HG03108 (cell line): ENCODE measurements at regions not wholly inside any gene's neighbourhood (a gene's known extent, or its start where the extent isn't known, plus 50 kb on each side); places are given as distances from the start of the nearest gene placed in this dataset.
A peak's percentile ranks its signal among the peaks of the same experiment; 100 is the strongest.
"Not testable (repeated sequence)": the region's sequence is repeated elsewhere in the genome, so short reads cannot be mapped to it uniquely, and the experiment has no call there.

Experiments
- ATAC-seq: cut with Tn5 transposase; IDR thresholded peaks from one replicate; pipeline ENCODE4 v1.9.1; 2021; ENCODE audit warnings: moderate library complexity; ENCODE audit not compliant: unreplicated experiment

DNA sequence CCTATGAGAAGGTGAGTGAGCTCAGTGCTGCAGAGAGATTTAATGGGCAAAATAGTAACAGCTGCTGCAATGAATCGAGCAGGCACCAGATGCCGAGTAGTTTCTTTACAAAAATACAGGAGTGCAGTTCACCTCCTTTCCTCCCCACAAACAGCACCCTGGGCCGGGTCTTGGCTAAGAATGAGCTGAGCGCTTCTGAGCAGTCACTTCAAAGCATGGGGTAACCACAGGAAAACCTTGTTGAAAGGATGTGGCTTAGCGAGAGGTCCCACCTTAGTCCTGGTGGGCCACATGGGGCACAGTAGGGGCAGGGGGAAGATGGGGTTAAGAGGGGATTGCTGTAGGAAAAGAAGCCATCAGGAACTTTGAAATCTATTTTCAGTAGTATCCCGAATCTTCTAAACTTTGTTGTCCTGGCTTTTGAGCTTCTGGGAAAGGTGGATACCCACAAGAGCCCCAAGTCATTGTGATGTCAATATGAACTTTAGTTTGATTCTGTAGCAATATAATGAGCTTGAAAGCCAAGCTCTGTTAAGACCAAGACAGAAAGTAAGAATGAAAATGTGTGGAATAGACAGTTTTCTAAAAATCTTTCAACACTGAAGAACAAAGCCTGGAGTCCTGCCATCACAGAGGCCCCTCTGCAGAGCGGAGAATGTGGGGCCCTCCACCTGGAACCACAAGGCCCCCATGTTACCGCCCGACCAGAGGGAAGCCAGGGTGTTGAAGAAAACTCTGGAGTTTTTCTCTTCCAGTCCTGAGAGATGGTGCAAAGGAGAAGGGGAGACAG is 101.0 kb upstream of the ZNF236 start:
- no peak for ATAC-seq

DNA sequence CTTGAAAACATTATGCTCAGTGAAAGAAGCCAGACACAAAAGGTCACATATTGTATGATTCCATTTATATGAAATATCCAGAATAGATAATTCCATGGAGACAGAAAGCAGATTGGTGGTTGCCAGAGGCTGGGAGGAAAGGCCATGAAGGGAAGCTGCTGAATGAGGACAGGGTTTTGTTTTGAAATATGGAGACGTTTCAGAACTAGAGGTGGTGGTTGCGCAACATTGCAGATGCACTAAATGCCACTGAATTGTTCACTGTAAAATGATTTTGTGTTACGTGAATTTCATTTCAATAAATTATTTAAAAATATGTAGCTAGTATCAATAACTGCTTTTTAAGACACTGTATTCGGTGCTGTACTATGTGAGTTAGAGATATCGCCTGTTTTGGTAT is 101.7 kb upstream of the ZNF236 start:
- no peak for ATAC-seq

DNA sequence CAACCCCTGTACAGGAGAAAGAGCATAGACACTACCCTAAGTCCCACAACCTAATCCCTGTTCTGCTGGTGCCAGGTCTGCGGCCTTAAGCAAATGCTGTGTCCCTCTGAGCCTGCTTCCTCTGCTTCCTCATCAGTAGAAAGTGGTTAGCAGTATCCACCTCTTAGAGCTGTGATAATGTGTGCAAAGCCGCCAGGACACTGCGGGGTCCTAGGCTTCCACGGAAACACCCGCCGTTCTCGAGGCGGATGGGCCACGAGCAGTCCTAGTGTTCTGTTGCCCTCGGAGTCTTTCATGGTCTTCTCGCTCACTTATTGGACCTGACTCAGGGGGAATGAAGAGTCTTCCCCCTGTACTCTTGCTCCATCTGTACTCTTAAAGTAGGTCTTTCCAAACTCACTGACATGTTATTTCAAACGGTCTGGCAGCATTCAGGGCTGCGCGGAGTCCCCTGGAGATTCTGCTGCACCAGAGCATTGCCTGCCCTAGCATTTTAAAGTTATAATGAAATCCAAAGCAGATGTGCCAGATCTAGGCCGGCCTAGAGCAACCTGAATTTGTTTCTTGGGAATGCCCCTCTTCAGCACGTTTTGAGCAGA is 107.2 kb upstream of the ZNF236 start:
- ATAC-seq: no peak

DNA sequence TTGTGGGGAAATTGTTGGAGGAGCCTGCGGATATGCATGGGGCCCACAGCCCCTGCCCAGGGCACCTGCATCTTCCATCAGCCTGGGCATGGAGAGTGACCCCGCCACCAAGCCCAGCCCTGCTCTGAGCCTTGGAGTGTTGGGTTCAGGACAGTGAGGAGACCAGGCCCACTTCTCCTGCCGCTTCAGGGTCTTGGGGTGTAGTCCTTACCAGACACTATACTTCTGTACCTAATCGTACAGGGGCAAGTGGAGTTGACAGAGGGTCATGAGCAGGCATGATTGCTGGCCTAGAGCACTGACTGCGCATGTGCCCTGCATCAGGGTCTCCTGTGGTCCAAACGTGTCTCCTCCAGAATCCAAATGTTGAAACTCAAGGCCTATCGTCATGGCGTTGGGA is 108.9 kb upstream of the ZNF236 start:
- ATAC-seq: no peak

DNA sequence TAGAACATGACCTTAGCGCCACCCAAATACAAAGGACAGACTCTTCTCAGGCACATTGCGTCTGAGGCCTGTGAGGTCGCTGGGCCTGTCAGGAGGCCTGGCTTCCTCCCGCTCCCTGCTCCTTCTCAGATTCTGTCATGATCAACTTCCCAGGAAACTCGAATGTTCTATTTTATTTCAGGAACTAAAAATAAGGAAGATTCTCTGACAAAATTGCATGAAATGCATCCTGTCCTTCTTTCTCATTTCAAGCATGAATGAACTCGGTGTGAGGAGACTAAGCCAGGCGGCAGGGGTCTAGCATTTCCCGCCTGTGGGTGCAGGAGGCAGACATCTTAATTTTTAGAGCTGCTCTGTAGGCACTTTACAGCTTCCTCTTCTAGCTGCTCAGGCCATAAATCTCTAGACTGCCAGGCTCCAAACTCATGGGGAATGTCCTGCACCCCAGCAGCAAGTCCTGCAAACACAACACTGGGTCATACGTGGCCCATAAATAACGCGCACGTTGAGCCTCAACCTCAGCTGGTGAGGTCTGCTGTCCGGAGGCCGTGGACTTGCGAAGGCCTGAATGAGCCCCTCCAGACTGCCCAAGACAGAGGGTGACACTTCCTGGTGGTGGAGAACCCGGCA is 109.7 kb upstream of the ZNF236 start:
- ATAC-seq: no peak

DNA sequence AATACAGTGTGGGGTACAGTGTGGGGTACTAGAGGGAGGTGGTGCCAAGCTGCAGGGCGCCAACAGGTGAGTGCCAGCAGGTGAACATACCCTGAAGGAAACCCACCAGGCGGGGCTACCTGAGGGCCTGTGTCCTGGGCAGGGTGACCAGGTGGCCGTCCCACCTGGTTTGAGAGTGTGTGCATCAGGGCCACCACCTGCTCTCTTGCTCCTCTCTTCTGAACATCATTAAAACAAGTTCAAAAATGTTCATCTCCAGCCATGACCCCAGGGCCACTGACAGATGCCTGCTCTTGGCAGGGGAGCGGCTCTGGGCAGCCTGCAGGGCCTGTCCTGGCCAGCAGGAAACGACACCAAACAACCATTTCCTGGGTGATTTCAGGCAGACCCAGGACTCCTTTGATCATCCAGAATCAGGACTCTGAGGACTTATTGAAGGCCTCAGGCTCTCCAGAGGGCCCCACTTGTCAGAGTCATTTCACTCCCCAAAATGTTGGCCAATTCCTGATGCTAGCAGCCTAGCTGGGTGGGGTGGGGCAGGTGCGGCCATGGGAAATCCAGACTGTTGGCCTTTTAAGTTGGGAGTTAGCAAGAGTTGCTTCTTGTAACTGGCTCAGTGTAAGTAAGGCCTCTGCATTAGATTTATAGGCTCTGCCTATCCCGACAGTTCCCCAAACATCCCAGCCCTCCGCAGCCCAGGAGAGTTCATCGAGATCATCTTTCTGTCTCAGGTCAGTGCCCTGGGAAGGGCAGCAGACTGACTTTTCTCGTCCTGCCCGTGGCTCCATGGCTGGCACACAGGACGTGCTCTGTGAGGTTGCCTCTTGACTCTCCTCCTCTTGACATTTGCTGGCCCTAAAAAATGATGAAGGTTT is 111.5 kb upstream of the ZNF236 start:
- ATAC-seq: no peak

DNA sequence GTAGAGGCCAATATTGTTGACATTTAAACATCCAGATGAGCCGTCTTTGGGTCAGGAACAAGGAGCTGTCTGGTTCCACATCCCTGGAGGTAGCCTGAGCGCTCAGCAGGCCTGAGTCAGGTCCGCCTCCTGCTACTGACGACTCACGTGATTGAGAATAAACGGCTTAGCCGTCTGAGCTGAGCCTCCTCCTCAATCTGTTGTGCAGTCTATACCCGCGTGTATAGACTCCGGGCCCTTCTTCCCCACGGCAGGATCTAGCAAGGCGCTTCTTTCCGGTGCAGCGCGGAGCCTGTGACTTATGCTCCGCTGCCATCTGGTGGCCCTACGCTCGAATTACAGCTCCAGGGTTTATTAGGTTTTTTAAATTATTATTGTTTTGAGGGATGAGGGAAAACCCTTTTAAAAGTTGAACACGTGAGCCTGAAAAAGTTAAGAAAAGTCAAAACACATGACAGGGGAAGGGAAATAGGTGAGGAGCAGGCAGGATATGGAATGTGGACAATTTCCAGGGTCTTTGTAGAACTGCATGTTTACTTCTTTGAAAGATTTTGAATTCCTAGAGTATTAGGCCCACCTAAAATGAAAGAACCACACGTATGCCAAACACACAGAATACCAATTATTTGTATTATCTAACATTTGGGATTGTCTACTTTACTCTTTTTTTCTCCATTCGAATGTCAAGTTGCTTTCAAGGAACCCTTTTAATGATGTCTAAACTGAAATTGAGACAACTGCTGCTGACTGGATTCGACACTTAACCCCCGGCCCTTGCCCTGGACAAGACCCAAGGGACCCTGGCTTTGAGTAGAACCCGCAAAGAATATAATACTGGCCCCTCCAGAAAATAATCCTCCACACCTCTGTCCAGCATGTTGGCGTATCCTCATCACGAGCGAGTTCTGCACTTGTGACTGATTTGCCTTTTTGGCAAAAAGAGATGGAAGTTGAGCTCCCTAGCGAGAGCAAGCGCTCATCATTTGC is 112.4 kb upstream of the ZNF236 start:
- peak; percentile 73 for ATAC-seq

DNA sequence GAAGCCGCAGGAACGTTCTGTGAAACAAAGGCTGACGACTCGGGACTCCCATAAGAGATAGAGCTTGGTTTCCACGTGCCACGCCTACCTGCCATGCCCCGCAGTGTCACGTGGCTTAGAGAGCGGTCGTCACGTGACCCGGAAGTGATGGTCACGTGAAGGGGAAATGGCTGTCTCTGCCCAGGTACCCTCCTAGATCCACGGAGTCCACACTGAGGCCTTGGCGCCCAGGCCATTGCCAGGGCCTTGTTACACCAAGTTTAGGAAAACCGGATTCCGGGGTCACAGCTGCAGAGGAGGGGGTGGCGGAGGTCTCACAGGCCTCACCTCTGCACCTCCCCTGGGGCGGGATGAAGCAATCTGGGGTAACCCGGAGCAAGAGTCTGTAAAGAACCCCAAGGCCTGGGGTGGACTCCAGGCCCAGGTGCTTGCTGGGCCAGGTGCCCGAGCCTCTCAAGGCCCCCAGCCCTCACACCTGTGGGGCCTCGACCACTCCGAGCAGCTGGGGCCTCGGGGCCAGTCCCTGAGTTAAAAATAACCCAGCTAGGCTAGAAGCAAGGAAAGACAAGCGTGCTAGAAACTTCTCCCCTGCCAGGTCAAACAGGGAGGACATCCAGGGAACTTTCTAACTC is 113.5 kb upstream of the ZNF236 start:
- ATAC-seq: no peak

DNA sequence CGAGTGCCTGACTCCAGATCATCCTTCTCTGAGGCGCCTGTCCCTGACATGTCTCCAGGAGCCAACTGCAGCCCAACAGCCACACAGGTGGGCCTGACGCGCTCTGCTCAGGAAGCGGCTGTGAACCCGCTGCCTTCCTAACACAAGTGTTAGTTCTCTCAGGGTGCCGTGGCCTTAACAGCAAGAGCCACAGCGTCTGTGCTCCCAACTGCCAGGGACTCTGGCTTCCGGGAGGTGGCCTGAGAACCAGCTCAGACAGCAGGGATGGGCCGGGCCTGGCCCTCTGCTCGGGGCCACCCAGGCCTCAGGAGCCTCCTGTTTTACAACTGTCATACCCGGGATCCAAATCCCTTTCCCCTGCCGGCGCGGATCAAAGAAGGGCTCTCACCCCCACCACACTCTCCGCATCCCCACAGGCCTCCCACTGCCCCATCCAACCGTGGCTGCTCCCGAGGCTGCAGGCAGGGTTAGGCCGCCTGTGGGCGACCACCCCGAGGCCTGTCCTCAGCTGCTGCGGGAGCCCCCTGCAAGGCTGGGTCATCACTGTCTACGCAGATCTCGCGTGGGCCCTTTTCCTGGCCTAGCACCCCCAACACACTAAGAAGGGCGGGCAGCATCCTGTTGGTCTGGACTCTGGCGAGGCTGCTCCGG is 114.2 kb upstream of the ZNF236 start:
- no peak for ATAC-seq

DNA sequence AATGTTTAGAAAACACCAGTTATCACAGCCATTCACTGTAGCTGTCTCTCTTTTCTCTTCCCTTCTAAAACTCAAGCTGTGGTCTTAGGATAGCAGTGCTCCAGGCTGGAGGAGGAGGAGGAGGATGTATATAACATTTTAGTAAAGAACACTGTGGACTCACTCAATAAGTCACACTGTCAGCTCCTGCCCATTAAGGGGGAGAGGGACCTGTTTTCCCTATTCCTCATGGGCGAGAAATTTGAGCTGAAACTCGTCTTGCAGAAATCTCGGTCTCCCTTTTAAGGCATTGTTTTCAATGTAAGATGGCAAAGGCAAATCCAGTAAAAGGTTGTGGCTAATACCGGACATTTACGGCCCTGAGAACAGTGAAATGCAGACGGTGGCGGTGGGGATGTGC is 114.8 kb upstream of the ZNF236 start:
- no peak for ATAC-seq

DNA sequence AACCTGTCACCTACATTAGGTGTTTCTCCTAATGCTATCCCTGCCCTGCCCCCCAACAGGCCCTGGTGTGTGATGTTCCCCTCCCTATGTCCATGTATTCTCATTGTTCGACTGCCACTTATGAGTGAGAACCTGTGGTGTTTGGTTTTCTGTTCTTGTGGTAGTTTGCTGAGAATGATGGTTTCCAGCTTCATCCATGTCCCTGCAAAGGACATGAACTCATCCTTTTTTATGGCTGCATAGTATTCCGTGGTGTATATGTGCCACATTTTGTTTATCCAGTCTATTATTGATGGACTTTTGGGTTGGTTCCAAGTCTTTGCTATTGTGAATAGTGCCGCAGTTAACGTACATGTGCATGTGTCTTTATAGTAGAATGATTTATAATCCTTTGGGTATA is 117.8 kb upstream of the ZNF236 start:
- ATAC-seq: not testable (repeated sequence)

DNA sequence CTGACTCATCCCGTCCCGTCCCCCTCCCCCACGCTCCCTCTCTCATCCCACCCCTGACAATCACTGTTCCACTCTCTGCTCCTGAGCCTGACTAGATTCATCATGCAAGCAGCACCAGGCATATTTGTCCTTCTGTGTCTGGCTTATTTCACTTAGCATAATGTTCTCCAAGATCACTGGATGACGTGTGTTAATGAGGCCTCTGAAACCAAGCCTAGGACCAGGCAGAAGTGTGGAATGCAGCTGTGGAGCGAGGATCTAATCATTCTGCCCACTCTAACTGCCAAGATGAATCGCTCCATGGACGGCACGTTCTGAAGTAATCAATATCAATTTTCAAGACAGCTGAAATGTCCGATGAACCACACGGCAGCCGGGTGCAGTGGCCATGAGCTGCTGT is 122.4 kb upstream of the ZNF236 start:
- no peak for ATAC-seq

DNA sequence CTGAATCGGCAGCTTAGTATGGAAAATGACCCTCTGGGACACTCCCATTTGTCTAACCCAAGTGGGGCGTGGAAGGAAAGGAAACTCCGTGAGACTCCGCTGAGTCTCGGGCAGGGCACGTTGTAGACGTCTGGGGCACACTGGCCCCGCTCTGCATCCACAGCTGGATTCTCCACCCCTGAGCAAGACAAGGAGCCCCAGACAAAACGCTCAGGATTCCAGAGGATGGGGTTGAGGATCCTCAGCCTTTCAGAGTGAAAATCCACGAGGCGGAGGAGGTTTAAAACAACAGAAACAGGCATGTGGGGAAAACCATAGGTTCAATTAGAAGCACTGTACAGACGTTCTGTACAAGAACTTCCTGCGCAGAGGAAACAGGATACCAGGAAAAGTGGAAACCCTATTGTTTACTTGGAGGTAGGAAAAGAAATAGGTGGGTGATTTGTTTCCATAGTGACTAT is 124.9 kb upstream of the ZNF236 start:
- no peak for ATAC-seq

DNA sequence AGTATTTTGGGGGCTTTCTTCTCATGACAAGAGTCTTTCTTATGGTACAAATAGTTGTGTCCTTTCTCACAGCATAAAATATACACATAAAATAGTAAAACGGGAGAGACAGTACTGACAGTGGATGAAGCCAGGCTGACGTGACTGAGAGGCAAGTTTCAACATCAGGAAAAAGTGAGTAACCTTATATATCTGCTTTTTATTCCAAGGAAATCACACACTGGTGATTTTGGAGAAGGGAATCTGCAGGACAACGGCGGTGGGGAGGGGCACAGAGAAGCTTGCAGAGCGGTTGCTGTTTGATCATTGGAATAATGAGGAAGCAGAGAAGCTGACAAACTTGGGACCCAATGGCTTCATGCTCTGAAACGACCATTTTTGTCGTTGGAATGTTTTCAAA is 130.6 kb upstream of the ZNF236 start:
- no peak for ATAC-seq

DNA sequence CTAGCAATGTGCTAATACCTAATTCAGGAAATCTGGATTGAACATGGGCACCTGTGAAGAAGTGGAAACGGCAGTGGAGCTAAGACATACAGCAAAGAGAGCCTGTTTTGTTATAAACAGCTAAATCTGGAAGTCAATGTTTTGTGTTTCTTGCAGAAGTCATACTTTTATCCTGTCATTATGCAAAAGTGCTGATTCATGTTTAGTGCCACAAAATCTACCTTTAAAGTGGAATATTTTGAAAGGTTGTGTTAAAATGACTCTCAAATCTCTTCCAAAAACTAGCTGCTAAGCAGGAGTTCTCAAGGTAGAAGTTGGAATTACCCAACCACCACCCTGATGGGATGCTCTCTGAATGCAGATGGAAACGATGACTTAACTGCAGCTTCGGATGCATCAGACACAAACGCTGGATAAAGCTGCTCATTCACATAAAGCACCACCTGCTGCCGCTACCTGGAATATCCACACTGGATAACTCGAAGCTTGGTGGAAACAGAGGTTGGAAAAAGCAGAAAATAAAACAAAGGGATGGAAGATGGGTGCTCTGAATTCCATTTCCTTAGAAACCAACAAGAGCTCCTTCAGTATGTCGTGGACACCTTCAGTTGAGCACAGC is 132.6 kb upstream of the ZNF236 start:
- ATAC-seq: no peak

DNA sequence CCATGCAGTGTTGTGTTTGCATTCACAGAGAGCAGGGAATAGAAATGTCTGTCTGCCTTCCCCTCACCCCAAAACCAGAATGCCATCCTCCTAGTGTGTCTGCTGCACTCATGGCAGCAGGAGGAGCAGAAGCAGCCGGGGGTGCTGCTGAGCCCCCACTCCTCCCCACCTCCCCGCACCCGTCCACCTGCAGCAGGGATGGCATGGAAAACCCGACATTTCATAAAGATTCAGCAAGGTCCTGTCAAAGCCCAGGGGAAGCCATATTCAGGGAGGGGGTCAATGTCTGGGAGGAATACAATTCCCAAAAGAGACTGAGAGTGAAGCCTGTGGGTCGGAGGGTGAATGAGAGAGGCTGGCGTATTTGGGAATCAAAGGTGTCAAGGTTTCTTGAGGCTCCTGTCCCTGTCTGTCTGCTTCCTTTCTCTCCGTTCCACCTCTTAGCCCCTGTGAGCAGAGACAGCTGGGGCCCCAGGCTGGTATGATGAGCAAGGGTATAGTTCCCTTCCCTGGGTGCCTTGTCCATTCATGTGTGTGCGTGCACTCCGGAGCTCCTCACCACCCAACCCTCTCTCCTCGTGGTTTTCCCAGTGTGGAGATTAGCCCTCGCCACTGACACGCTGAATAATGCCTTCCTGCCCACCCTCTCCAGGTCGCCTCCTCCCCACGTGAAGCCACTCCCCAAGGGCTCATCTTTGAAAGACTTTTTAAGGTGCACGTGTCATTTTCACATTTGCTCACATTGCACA is 133.5 kb upstream of the ZNF236 start:
- ATAC-seq: no peak

DNA sequence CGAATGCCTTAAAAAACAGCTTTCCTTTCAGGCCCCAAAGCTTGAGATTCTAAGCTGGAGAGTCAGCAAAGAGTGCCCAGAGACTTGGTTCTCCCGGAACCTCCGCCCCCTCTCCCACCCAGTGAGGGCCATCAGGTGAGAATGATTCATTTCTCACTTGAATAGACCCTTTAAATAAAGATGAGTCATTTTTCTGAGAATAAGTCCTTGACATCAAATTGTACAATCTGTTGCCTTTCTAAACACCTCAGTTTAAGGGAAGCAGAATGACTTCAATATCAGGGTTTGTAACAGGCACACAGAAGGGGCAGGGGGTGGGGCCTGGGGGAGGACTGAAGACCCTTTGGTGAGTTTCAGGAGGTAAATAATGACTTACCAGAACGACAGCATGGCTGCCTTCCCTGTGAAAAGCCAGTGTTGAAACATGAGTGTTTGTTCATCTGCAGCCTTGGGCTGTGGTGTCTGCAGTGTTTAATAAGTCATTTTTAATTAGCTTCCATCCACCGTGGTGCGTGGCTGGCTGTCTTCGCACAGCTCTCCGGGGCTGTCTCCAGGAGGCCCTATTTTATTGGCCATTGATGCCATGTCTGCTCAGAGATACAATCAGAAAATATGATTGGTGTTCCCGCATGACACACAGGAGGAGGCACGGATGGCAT is 134.9 kb upstream of the ZNF236 start:
- peak; percentile 23 for ATAC-seq
